Urinary bladder (tissue), 3 donors: ENCODE measurements at regions not wholly inside any gene's neighbourhood (a gene's known extent, or its start where the extent isn't known, plus 50 kb on each side); places are given as distances from the start of the nearest gene placed in this dataset.

ENCODE experiments used
- DNase-seq: peaks from one replicate; pipeline ENCODE4 v3.0.0-alpha.2; 2015; ENCODE audit errors: extremely low spot score
- H3K27ac ChIP-seq: one replicate; pipeline ENCODE4 v1.5.1; 2013; ENCODE audit warnings: low read depth, mild to moderate bottlenecking, moderate library complexity
- H3K36me3 ChIP-seq: one replicate; pipeline ENCODE4 v1.6.1; 2013; ENCODE audit warnings: mild to moderate bottlenecking, moderate library complexity; ENCODE audit not compliant: insufficient read depth
- H3K4me1 ChIP-seq: one replicate; pipeline ENCODE4 v1.6.1; 2013; ENCODE audit warnings: mild to moderate bottlenecking, moderate library complexity; ENCODE audit not compliant: insufficient read depth
- H3K4me3 ChIP-seq: one replicate; pipeline ENCODE4 v1.5.1; 2013; ENCODE audit warnings: low read depth, low read length
- WGBS: extraction: QIAGEN DNeasy Blood & Tissue Kit; methylation state at CpG from one replicate; pipeline ENCODE4 v1.1.7; 2013; 5-methylcytosine and 5-hydroxymethylcytosine counted together
- donor health status: healthy with polysubstance abuse.
- donor health status: healthy.

DNA sequence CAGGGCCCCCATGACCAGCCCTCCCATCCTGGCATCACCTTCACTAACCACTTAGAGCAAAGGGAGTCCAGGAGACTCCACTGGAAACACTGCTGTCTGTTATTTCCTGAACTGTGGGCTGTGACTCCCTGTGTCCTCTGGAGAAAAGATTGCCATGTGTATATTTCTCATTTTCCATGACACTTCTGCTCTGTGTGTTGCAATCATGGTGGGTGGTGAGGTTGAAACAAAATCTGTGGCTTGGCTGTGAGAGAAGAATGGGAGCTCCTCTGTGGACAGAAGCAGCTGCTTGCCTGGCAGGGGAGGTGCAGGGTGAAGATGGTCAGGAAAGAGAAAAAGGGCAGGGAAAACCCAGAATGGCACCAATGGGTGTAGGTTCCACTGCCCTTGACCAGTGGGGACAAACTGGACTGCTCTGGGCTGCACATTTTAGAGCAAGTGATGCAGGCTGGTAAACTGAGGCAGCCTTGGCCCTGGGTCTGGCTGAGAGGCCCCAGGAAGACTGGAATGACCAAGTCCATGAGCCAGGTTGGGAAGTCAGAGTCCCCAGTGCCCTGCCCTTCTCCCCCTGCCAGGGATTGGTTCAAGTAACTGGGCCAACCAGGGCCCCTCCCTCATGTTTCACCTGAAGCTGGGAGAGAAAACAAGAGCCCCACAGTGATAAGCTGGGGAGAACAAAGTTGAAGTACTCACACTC, 314.3 kb downstream of the C16orf95 start:
- Histone ChIP-seq H3K4me1 (no peaks in the 10 kb centered on the region), H3K27ac (no peak overlapping the region), H3K36me3 (no peaks in the 10 kb centered on the region), H3K4me3 (no peak overlapping the region)
- no peak for DNase-seq

GRCh38 chr16:87003414-87003755, 313.8 kb downstream of the C16orf95 start:
- no peak overlapping the region for H3K27ac ChIP-seq
- 66% methylated on average over 2 of the region's 2 CpGs for WGBS
- no peak for DNase-seq

DNA sequence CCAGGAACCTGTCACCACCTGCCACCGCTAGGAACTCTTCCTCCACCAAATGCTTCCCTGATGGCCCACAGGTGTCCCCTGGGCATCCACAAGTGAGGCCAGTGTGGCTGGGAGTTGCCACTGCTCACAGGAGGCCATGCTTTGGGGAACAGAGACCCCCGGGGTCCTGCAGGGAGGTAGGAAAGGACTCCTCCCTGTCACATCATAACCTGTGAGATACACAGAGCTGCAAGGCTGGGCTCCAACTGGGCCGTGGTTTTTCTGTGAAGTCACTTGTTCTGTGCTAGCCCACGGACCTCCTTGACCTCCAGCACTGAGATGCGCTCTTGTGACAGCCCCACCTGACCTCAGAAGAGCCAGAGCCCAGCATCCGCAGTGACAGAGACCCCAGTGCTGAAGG, 311.2 kb downstream of the C16orf95 start:
- no peak for DNase-seq
- H3K4me1 ChIP-seq = no peaks in the 10 kb centered on the region
- no peak overlapping the region for H3K27ac ChIP-seq
- H3K4me3 ChIP-seq = no peak overlapping the region
- 89% methylated on average over 6 of the region's 6 CpGs for WGBS
- no peaks in the 10 kb centered on the region for H3K36me3 ChIP-seq

More at GRCh38 chr16:87003414-87003755, 313.8 kb downstream of the C16orf95 start:
- Histone ChIP-seq H3K4me1 (no peaks in the 10 kb centered on the region), H3K36me3 (no peaks in the 10 kb centered on the region), H3K4me3 (no peak overlapping the region)

GRCh38 chr16:87006789-87007745, 310.1 kb downstream of the C16orf95 start:
- Histone ChIP-seq H3K36me3 (no peaks in the 10 kb centered on the region), H3K4me1 (no peaks in the 10 kb centered on the region), H3K4me3 (no peak overlapping the region), H3K27ac (no peak overlapping the region)
- DNase-seq = no peak
- 83% methylated on average over 12 of the region's 12 CpGs for WGBS

DNA sequence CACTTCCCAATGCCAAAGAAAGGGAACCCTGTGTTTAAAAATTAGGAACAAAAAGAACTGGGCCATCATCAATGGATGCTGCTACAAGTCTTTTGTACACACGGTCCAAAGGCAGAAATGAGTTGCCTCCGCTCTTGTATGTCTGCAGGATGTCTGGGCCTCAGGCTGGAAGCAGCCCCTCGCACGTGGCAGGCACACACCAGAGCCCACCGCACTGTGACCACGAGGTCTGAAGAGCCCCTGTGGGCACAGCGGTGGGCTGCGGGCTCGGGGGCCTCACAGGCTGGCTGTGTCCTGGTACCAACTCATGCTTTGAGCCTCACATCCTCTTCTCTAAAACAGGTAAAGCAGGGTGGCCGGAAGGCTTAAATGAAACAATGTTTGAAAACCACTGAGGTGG, 309.3 kb downstream of the C16orf95 start:
- Histone ChIP-seq H3K4me3 (no peak overlapping the region), H3K36me3 (no peaks in the 10 kb centered on the region), H3K27ac (no peak overlapping the region), H3K4me1 (no peaks in the 10 kb centered on the region)
- WGBS = 87% methylated on average over 10 of the region's 10 CpGs
- no peak for DNase-seq

DNA sequence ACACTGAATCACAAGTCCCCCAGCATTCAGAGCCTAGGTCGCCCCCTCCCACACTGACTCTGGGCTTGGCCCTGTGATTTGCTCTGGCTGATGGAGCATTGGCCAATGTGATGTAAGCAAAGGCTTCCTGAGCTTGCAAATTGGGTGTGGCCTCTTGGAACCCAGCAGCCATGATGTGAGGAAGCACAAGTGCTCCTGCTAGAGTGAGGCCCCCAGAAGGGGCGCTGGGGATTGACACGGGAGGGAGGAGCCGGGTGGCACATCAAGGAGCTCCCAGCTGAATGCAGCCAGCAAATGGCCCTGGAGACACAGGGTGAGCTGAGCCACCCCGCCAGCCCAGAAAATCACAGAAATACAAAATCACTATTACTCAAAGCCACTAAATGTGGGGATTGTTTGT, 308.5 kb downstream of the C16orf95 start:
- no peaks in the 10 kb centered on the region for H3K36me3 ChIP-seq
- no peak overlapping the region for H3K27ac ChIP-seq
- DNase-seq = no peak
- H3K4me1 ChIP-seq = no peaks in the 10 kb centered on the region
- 92% methylated on average over 5 of the region's 5 CpGs for WGBS
- H3K4me3 ChIP-seq = no peak overlapping the region

DNA sequence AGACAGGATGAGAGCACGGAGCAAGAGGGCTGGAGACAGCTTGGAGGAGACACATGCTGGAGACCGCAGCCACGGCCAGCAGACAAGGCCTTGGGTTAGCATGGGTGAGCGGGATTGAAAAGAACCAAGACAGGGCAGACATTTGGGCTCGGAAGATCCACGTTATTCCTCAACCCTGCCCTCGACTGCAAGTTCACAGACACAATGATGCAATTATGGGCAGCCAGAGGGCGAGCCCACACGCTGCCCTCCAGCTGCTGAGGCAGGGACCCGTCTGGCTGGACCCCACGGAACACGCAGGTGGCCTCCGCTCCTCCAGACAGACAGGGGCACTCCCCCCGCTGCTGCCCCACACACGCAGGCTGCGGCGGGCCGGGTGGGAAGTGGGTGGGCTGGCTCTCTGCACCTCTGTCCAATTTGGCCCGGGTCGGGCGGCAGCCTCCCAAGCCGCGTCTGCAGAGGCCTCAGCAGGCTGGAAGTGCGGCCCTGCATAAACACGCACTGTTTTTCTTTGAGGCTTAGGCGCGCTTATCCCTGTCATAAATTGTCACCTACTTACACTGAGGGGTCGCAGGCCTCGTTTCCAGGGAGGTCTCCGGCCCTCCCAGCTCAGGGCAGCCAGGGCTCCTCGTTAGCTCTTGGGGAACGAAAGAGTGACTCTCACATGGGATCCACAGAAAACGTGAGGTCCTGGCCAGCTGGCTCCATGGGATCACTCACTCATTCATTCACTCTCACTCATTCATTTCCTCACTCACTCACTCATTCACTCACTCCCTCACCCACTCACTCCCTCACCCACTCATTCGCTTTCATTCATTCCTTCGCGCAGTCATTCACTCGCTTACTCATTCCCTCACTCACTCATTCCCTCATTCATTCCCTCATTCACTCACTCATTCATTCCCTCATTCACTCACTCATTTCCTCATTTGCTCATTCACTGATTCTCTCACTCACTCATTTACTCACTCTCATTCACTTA, 303.9 kb downstream of the C16orf95 start:
- Histone ChIP-seq H3K36me3 (no peaks in the 10 kb centered on the region), H3K27ac (no peak overlapping the region), H3K4me3 (no peak overlapping the region), H3K4me1 (no peaks in the 10 kb centered on the region)
- DNase-seq = no peak
- 39% methylated on average over 37 of the region's 37 CpGs for WGBS

DNA sequence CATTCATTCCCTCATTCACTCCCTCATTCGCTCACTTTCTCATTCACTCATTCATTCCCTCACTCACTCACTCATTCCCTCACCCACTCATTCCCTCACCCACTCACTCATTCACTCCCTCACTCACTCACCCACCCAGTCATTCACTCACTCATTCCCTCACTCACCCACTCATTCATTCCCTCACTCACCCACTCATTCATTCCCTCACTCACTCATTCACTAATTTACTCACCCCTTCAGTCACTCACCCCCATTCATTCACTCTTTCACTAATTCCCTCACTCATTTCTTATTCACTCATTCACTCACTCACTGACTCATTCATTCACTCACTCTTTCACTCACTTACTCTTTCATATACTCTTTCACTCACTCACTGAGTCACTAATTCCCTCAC, 303.1 kb downstream of the C16orf95 start:
- Histone ChIP-seq H3K4me3 (no peak overlapping the region), H3K4me1 (no peaks in the 10 kb centered on the region), H3K27ac (no peak overlapping the region), H3K36me3 (no peaks in the 10 kb centered on the region)
- 96% methylated on average over 1 of the region's 1 CpG for WGBS
- no peak for DNase-seq

DNA sequence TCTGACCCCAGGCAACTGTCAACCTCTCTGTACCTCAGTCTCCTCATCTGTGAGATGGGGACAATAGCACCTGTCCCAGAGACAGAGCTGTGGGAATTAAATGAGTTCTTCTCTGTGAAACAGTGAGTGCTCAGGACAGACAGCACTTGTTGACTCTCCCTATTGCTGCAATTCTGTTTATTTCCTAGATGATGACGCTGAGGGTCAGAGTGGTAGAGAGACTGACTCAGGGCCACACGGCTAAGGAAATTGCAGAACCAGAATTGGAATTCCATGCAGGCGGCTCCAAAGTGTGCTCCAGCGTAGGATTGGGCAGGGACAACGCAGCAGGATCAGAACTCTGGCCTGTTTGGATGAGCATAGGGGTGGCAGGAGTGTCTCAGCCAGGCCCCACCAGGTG, 302.2 kb downstream of the C16orf95 start:
- Histone ChIP-seq H3K27ac (no peak overlapping the region), H3K4me1 (no peaks in the 10 kb centered on the region), H3K36me3 (no peaks in the 10 kb centered on the region), H3K4me3 (no peak overlapping the region)
- no peak for DNase-seq
- WGBS = 93% methylated on average over 5 of the region's 5 CpGs

DNA sequence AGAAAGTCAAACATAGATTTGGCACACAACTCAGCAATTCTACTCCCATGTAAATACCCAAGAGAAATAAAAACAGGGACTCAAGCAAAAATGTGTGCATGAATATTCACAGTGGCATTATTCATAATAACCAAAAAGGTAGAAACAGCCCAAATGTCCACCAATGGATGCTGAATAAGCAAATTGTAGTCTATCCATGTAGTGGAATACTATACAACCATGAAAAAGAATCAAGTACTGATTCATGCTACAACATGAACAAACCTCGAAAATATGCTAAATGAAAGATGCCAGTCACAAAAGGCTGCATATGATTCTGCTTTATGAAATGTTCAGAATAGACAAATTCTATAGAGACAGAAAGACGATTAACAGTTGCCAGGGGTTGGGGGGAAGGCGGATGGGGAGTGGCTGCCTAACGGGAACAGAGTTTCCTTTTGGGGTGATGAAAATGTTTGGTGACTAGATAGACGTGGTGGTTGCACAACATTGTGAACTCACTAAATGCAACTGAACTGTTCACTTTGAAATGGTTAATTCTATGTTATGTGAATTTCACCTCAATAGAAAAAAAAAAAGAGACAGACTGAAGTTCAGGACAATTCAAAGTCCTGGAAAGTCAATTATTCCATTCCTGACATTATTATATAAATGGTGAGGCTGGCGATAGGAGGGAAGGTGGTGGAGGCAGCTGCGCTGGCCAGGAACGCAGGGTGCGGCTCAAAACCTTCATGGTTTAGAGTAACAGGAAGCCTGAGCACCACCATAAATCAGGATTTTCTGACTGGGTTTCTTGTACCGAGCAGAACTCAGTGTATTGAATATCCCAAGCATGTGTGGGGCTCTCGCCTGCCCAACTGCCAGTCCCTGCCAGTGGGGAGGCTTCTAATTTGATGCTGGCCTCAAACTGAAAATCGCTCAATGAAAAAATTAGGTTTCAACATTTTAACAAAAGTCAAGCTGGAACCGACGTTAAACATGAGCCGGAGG, 300.9 kb downstream of the C16orf95 start:
- Histone ChIP-seq H3K4me1 (no peaks in the 10 kb centered on the region), H3K36me3 (no peaks in the 10 kb centered on the region), H3K27ac (no peak overlapping the region), H3K4me3 (no peak overlapping the region)
- no peak for DNase-seq
- 67% methylated on average over 15 of the region's 15 CpGs for WGBS

GRCh38 chr16:87017371-87018012, 299.7 kb downstream of the C16orf95 start:
- no peaks in the 10 kb centered on the region for H3K36me3 ChIP-seq
- WGBS = 61% methylated on average over 9 of the region's 9 CpGs
- no peak overlapping the region for H3K4me3 ChIP-seq
- no peaks in the 10 kb centered on the region for H3K4me1 ChIP-seq
- H3K27ac ChIP-seq = no peak overlapping the region
- DNase-seq = no peak

DNA sequence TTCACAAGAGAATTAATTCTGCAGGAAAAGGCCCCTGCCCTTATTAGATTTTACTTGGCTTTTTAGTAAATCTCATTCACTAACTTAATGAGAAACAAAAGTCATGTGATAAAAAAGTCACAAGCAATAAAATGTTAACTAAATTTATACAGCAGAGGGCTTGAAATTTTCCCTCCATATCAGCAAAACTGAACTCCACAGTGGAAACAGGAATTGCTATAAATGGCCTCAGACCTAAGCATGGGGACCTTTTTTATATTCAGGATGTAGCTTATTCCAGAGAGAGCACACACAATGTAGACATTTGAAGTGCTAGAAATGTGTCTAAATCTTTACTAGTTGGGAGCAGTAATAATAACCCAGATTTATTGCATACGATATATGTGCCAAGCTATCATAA, 291.5 kb downstream of the C16orf95 start:
- no peaks in the 10 kb centered on the region for H3K4me1 ChIP-seq
- WGBS = 86% methylated on average over 1 of the region's 1 CpG
- H3K27ac ChIP-seq = no peak overlapping the region
- H3K36me3 ChIP-seq = no peaks in the 10 kb centered on the region
- DNase-seq = no peak
- no peak overlapping the region for H3K4me3 ChIP-seq
